ENCODE measurements at regions not wholly inside any gene's neighbourhood (a gene's known extent, or its start where the extent isn't known, plus 50 kb on each side); places are given as distances from the start of the nearest gene placed in this dataset.

GRCh38 chr14:29232153-29232552 is 465.6 kb downstream of the FOXG1 start:
- POLR2A ChIA-PET, result no interaction called here
- H3K27ac Mint-ChIP-seq, result no peak overlapping the region
- H3K27me3 Mint-ChIP-seq (ENCODE audit: low read depth), result no peaks in the 10 kb centered on the region

GRCh38 chr14:29232711-29233110 is 466.1 kb downstream of the FOXG1 start:
- no peak for ATAC-seq
- Mint-ChIP-seq H3K4me3 (no peak overlapping the region), H3K27me3 (ENCODE audit: low read depth) (no peaks in the 10 kb centered on the region), H3K4me1 (ENCODE audit: low read depth) (no peaks in the 10 kb centered on the region), H3K27ac (no peak overlapping the region), H3K9me3 (ENCODE audit: insufficient read depth) (peaks cover 5% of the 10 kb centered on the region), H3K36me3 (ENCODE audit: low read depth) (no peaks in the 10 kb centered on the region)
- ChIA-PET POLR2A (no interaction called here), CTCF (no interaction called here)
- DNase-seq, result no peak

More at GRCh38 chr14:29232153-29232552, 465.6 kb downstream of the FOXG1 start:
- Mint-ChIP-seq H3K9me3 (ENCODE audit: insufficient read depth) (peaks cover 5% of the 10 kb centered on the region), H3K36me3 (ENCODE audit: low read depth) (no peaks in the 10 kb centered on the region), H3K4me1 (ENCODE audit: low read depth) (no peaks in the 10 kb centered on the region), H3K4me3 (no peak overlapping the region)
- CTCF ChIA-PET, result no interaction called here
- no peak for ATAC-seq
- DNase-seq, result no peak

- no peaks in the 10 kb centered on the region for H3K36me3 Mint-ChIP-seq (ENCODE audit: low read depth)
These were observed 466.6 kb downstream of the FOXG1 start for GRCh38 chr14:29233188-29233587.

GRCh38 chr14:29235991-29236390 is 469.4 kb downstream of the FOXG1 start:
- no peak for DNase-seq
- ChIA-PET POLR2A (no interaction called here), CTCF (no interaction called here)
- Mint-ChIP-seq H3K36me3 (ENCODE audit: low read depth) (no peaks in the 10 kb centered on the region), H3K9me3 (ENCODE audit: insufficient read depth) (peaks cover 3% of the 10 kb centered on the region), H3K27ac (no peak overlapping the region), H3K27me3 (ENCODE audit: low read depth) (no peaks in the 10 kb centered on the region), H3K4me1 (ENCODE audit: low read depth) (no peaks in the 10 kb centered on the region), H3K4me3 (no peak overlapping the region)
- ATAC-seq, result no peak

More at GRCh38 chr14:29233188-29233587, 466.6 kb downstream of the FOXG1 start:
- H3K27ac Mint-ChIP-seq, result no peak overlapping the region
- ChIA-PET POLR2A (no interaction called here), CTCF (no interaction called here)
- DNase-seq (no peak), ATAC-seq (no peak)
- peaks cover 3% of the 10 kb centered on the region for H3K9me3 Mint-ChIP-seq (ENCODE audit: insufficient read depth)
- no peaks in the 10 kb centered on the region for H3K4me1 Mint-ChIP-seq (ENCODE audit: low read depth)
- no peak overlapping the region for H3K4me3 Mint-ChIP-seq
- no peaks in the 10 kb centered on the region for H3K27me3 Mint-ChIP-seq (ENCODE audit: low read depth)

- CTCF ChIA-PET, result no interaction called here
- Mint-ChIP-seq H3K27ac (no peak overlapping the region), H3K27me3 (ENCODE audit: low read depth) (no peaks in the 10 kb centered on the region), H3K9me3 (ENCODE audit: insufficient read depth) (peaks cover 3% of the 10 kb centered on the region), H3K36me3 (ENCODE audit: low read depth) (no peaks in the 10 kb centered on the region), H3K4me1 (ENCODE audit: low read depth) (no peaks in the 10 kb centered on the region), H3K4me3 (no peak overlapping the region)
- no peak for ATAC-seq
- DNase-seq, result no peak
- POLR2A ChIA-PET, result no interaction called here
These were observed 469.8 kb downstream of the FOXG1 start for GRCh38 chr14:29236401-29236800.

GRCh38 chr14:29236848-29237247 is 470.3 kb downstream of the FOXG1 start:
- DNase-seq (no peak), ATAC-seq (no peak)
- Mint-ChIP-seq H3K4me1 (ENCODE audit: low read depth) (no peaks in the 10 kb centered on the region), H3K4me3 (no peak overlapping the region), H3K9me3 (ENCODE audit: insufficient read depth) (peaks cover 3% of the 10 kb centered on the region), H3K36me3 (ENCODE audit: low read depth) (no peaks in the 10 kb centered on the region), H3K27me3 (ENCODE audit: low read depth) (no peaks in the 10 kb centered on the region), H3K27ac (no peak overlapping the region)
- POLR2A ChIA-PET, result no interaction called here
- CTCF ChIA-PET, result no interaction called here

- ChIA-PET POLR2A (no interaction called here), CTCF (no interaction called here)
- Mint-ChIP-seq H3K27ac (no peak overlapping the region), H3K9me3 (ENCODE audit: insufficient read depth) (no peaks in the 10 kb centered on the region), H3K4me1 (ENCODE audit: low read depth) (no peaks in the 10 kb centered on the region), H3K36me3 (ENCODE audit: low read depth) (no peaks in the 10 kb centered on the region), H3K27me3 (ENCODE audit: low read depth) (no peaks in the 10 kb centered on the region), H3K4me3 (no peak overlapping the region)
- DNase-seq (no peak), ATAC-seq (no peak)
These were observed 473.5 kb downstream of the FOXG1 start for GRCh38 chr14:29240066-29240465.

- DNase-seq (no peak), ATAC-seq (no peak)
- Mint-ChIP-seq H3K4me3 (no peak overlapping the region), H3K9me3 (ENCODE audit: insufficient read depth) (peaks cover 12% of the 10 kb centered on the region), H3K27ac (no peak overlapping the region), H3K36me3 (ENCODE audit: low read depth) (no peaks in the 10 kb centered on the region), H3K4me1 (ENCODE audit: low read depth) (no peaks in the 10 kb centered on the region), H3K27me3 (ENCODE audit: low read depth) (no peaks in the 10 kb centered on the region)
- ChIA-PET POLR2A (no interaction called here), CTCF (no interaction called here)
These were observed 476.5 kb downstream of the FOXG1 start for GRCh38 chr14:29242755-29243754.

GRCh38 chr14:29255692-29256091 is 489.1 kb downstream of the FOXG1 start:
- H3K27me3 Mint-ChIP-seq (ENCODE audit: low read depth), result no peaks in the 10 kb centered on the region
- ChIA-PET POLR2A (no interaction called here), CTCF (no interaction called here)
- no peak overlapping the region for H3K4me3 Mint-ChIP-seq
- DNase-seq, result no peak
- peaks cover 18% of the 10 kb centered on the region for H3K9me3 Mint-ChIP-seq (ENCODE audit: insufficient read depth)
- ATAC-seq, result no peak
- no peaks in the 10 kb centered on the region for H3K4me1 Mint-ChIP-seq (ENCODE audit: low read depth)
- H3K27ac Mint-ChIP-seq, result no peak overlapping the region
- no peaks in the 10 kb centered on the region for H3K36me3 Mint-ChIP-seq (ENCODE audit: low read depth)

- no peaks in the 10 kb centered on the region for H3K4me1 Mint-ChIP-seq (ENCODE audit: low read depth)
- POLR2A ChIA-PET, result no interaction called here
- no peaks in the 10 kb centered on the region for H3K36me3 Mint-ChIP-seq (ENCODE audit: low read depth)
- CTCF ChIA-PET, result no interaction called here
- H3K27ac Mint-ChIP-seq, result no peak overlapping the region
- DNase-seq (no peak), ATAC-seq (no peak)
- no peaks in the 10 kb centered on the region for H3K27me3 Mint-ChIP-seq (ENCODE audit: low read depth)
- no peak overlapping the region for H3K4me3 Mint-ChIP-seq
- peaks cover 15% of the 10 kb centered on the region for H3K9me3 Mint-ChIP-seq (ENCODE audit: insufficient read depth)
These were observed 496.4 kb downstream of the FOXG1 start for GRCh38 chr14:29262979-29263378.

- Mint-ChIP-seq H3K27me3 (ENCODE audit: low read depth) (no peaks in the 10 kb centered on the region), H3K36me3 (ENCODE audit: low read depth) (no peaks in the 10 kb centered on the region), H3K27ac (no peak overlapping the region), H3K9me3 (ENCODE audit: insufficient read depth) (peaks cover 11% of the 10 kb centered on the region), H3K4me3 (no peak overlapping the region), H3K4me1 (ENCODE audit: low read depth) (no peaks in the 10 kb centered on the region)
- DNase-seq (no peak), ATAC-seq (no peak)
- CTCF ChIA-PET, result no interaction called here
- POLR2A ChIA-PET, result no interaction called here
These were observed 498.3 kb downstream of the FOXG1 start for GRCh38 chr14:29264865-29265264.

- no peak overlapping the region for H3K27ac Mint-ChIP-seq
- H3K36me3 Mint-ChIP-seq (ENCODE audit: low read depth), result no peaks in the 10 kb centered on the region
- H3K9me3 Mint-ChIP-seq (ENCODE audit: insufficient read depth), result peaks cover 8% of the 10 kb centered on the region
- CTCF ChIA-PET, result no interaction called here
- H3K4me1 Mint-ChIP-seq (ENCODE audit: low read depth), result no peaks in the 10 kb centered on the region
- H3K4me3 Mint-ChIP-seq, result no peak overlapping the region
- no peaks in the 10 kb centered on the region for H3K27me3 Mint-ChIP-seq (ENCODE audit: low read depth)
- POLR2A ChIA-PET, result no interaction called here
- DNase-seq (no peak), ATAC-seq (no peak)
These were observed 499.3 kb downstream of the FOXG1 start for GRCh38 chr14:29265852-29266251.

- Mint-ChIP-seq H3K36me3 (ENCODE audit: low read depth) (no peaks in the 10 kb centered on the region), H3K4me3 (no peak overlapping the region), H3K27ac (no peak overlapping the region), H3K4me1 (ENCODE audit: low read depth) (no peaks in the 10 kb centered on the region), H3K9me3 (ENCODE audit: insufficient read depth) (no peaks in the 10 kb centered on the region), H3K27me3 (ENCODE audit: low read depth) (no peaks in the 10 kb centered on the region)
- DNase-seq, result no peak
- no peak for ATAC-seq
- ChIA-PET POLR2A (no interaction called here), CTCF (no interaction called here)
These were observed 505.1 kb downstream of the FOXG1 start for GRCh38 chr14:29271669-29272068.

All from activated CD8-positive, alpha-beta T cell treated with anti-CD3 and anti-CD28 coated beads, Interleukin-2, amount 10 ng/mL, durations not matched to agents 7 days and 5 days (primary cell).